ENCODE measurements at regions not wholly inside any gene's neighbourhood (a gene's known extent, or its start where the extent isn't known, plus 50 kb on each side); places are given as distances from the start of the nearest gene placed in this dataset.

GRCh38 chr6:134640229-134640628 is 309.7 kb downstream of the ALDH8A1 start:
- TF ChIP-seq CTCF (IDR thresholded peaks at IDR 0.05) (no peak), POLR2A (IDR thresholded peaks at IDR 0.05) (no peak)
